OCI-LY7 (cell line): ENCODE measurements at regions not wholly inside any gene's neighbourhood (a gene's known extent, or its start where the extent isn't known, plus 50 kb on each side); places are given as distances from the start of the nearest gene placed in this dataset.

ENCODE experiments used
- EZH2phosphoT487 ChIP-seq: fragments of 200-600 bp; sonication (generic); IDR thresholded peaks from 2 replicates; pipeline ENCODE4 v1.6.1; 2018; ENCODE audit warnings: low read depth, borderline replicate concordance, mild to moderate bottlenecking, mixed run types, antibody characterized with exemption, low read length, moderate library complexity, mixed read lengths
- TF ChIP-seq, protein P1 (sequence below): fragments of 200-600 bp; sonication (generic); conservative IDR thresholded peaks from 2 replicates; pipeline ENCODE4 v1.5.1; 2014; ENCODE audit warnings: mild to moderate bottlenecking, antibody characterized with exemption, low read length, moderate library complexity, mixed read lengths

DNA sequence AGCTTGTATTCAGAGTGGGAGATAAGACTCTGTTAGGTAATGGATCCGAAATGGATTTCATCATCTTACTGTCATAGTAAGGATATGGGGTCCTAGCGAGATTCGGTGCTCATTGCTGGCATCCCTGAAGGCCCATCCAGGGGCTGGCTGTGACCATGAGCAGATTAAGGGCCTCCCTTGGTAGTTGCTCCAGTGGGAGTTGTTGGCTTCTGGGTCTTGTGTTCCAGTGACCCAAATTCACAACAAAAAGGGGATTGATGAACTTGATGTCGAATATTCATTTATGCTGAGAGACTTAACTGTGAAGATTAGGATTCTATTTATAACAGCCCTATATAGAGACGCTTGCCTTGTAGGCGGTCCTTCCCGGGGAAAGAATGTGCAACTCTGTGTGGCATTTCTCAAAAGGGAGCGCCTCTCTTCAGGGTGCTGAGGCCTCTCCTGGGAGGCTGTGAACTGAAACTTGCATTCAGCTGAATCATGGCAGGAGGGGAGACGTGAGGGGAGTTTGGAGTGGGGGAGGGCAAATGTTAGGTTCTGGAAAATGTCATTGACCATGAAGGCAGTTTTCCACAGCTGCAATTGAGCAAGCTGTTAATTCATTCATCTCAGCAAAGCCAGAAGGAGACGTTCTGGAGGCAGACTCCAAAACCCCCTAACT, 233.1 kb upstream of the FZD8 start:
- TF ChIP-seq, protein P1, sequence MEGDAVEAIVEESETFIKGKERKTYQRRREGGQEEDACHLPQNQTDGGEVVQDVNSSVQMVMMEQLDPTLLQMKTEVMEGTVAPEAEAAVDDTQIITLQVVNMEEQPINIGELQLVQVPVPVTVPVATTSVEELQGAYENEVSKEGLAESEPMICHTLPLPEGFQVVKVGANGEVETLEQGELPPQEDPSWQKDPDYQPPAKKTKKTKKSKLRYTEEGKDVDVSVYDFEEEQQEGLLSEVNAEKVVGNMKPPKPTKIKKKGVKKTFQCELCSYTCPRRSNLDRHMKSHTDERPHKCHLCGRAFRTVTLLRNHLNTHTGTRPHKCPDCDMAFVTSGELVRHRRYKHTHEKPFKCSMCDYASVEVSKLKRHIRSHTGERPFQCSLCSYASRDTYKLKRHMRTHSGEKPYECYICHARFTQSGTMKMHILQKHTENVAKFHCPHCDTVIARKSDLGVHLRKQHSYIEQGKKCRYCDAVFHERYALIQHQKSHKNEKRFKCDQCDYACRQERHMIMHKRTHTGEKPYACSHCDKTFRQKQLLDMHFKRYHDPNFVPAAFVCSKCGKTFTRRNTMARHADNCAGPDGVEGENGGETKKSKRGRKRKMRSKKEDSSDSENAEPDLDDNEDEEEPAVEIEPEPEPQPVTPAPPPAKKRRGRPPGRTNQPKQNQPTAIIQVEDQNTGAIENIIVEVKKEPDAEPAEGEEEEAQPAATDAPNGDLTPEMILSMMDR = no peak
- TF ChIP-seq EZH2phosphoT487 = no peak
